ENCODE measurements at regions not wholly inside any gene's neighbourhood (a gene's known extent, or its start where the extent isn't known, plus 50 kb on each side); places are given as distances from the start of the nearest gene placed in this dataset.

GRCh38 chr14:97452314-97452713 is 655.1 kb downstream of the VRK1 start:
- in situ Hi-C loops (cut with MboI; ENCODE audit: low sequenced_read_pairs, unreplicated experiment) = no loop called here
- no peak for DNase-seq (ENCODE audit: low spot score)
- TF ChIP-seq CTCF (IDR thresholded peaks at IDR 0.05; ENCODE audit: borderline replicate concordance, control extremely low read depth, extremely low read depth, insufficient read depth, missing control alignments) = no peak

- no peak for DNase-seq (ENCODE audit: low spot score)
- in situ Hi-C loops (cut with MboI; ENCODE audit: low sequenced_read_pairs, unreplicated experiment) = no loop called here
- TF ChIP-seq CTCF (IDR thresholded peaks at IDR 0.05; ENCODE audit: borderline replicate concordance, control extremely low read depth, extremely low read depth, insufficient read depth, missing control alignments) = no peak
Measured at GRCh38 chr14:97453991-97454390, 656.8 kb downstream of the VRK1 start.

GRCh38 chr14:97456462-97456861 is 659.3 kb downstream of the VRK1 start:
- TF ChIP-seq CTCF (IDR thresholded peaks at IDR 0.05; ENCODE audit: borderline replicate concordance, control extremely low read depth, extremely low read depth, insufficient read depth, missing control alignments) = no peak
- in situ Hi-C loops (cut with MboI; ENCODE audit: low sequenced_read_pairs, unreplicated experiment) = no loop called here
- no peak for DNase-seq (ENCODE audit: low spot score)

GRCh38 chr14:97456958-97457357 is 659.8 kb downstream of the VRK1 start:
- TF ChIP-seq CTCF (IDR thresholded peaks at IDR 0.05; ENCODE audit: borderline replicate concordance, control extremely low read depth, extremely low read depth, insufficient read depth, missing control alignments) = no peak
- in situ Hi-C loops (cut with MboI; ENCODE audit: low sequenced_read_pairs, unreplicated experiment) = no loop called here
- no peak for DNase-seq (ENCODE audit: low spot score)

GRCh38 chr14:97457575-97458085 is 660.4 kb downstream of the VRK1 start:
- in situ Hi-C loops (cut with MboI; ENCODE audit: low sequenced_read_pairs, unreplicated experiment) = no loop called here
- TF ChIP-seq CTCF (IDR thresholded peaks at IDR 0.05; ENCODE audit: borderline replicate concordance, control extremely low read depth, extremely low read depth, insufficient read depth, missing control alignments) = no peak
- no peak for DNase-seq (ENCODE audit: low spot score)

GRCh38 chr14:97458255-97458654 is 661.1 kb downstream of the VRK1 start:
- TF ChIP-seq CTCF (IDR thresholded peaks at IDR 0.05; ENCODE audit: borderline replicate concordance, control extremely low read depth, extremely low read depth, insufficient read depth, missing control alignments) = no peak
- DNase-seq (ENCODE audit: low spot score) = no peak
- in situ Hi-C loops (cut with MboI; ENCODE audit: low sequenced_read_pairs, unreplicated experiment) = no loop called here
